ENCODE measurements at regions not wholly inside any gene's neighbourhood (a gene's known extent, or its start where the extent isn't known, plus 50 kb on each side); places are given as distances from the start of the nearest gene placed in this dataset.

GRCh38 chr5:17343675-17344074 is 126.2 kb downstream of the BASP1 start:
- Histone ChIP-seq H3K4me1 (ENCODE audit: control insufficient read depth, low read length) (no peaks in the 10 kb centered on the region), H3K9me2 (replicated peaks; ENCODE audit: control insufficient read depth, low read length) (no peaks in the 10 kb centered on the region), H3F3A (ENCODE audit: control insufficient read depth, insufficient read depth) (no peaks in the 10 kb centered on the region), H3K4me3 (ENCODE audit: low read length) (no peak overlapping the region), H4K20me1 (ENCODE audit: control insufficient read depth, insufficient read depth, low read depth, low read length) (no peaks in the 10 kb centered on the region), H3K27ac (ENCODE audit: low read depth, low read length) (no peak overlapping the region), H3K9me3 (ENCODE audit: control insufficient read depth, insufficient read depth, low read length) (no peaks in the 10 kb centered on the region), H3K79me2 (ENCODE audit: control insufficient read depth, low read length) (no peaks in the 10 kb centered on the region), H3K4me2 (ENCODE audit: low read length) (no peak overlapping the region), H3K27me3 (ENCODE audit: control insufficient read depth, low read length) (no peaks in the 10 kb centered on the region), H3K36me3 (ENCODE audit: control insufficient read depth, low read length) (no peaks in the 10 kb centered on the region)
- TF ChIP-seq EZH2phosphoT487 (IDR thresholded peaks at IDR 0.05; ENCODE audit: borderline replicate concordance, low read length) = no peak
- TF ChIP-seq CTCF (IDR thresholded peaks at IDR 0.05; ENCODE audit: low read depth, low read length, poor library complexity, severe bottlenecking) = no peak

GRCh38 chr5:17346811-17347210 is 129.4 kb downstream of the BASP1 start:
- Histone ChIP-seq H3K9me3 (ENCODE audit: control insufficient read depth, insufficient read depth, low read length) (no peaks in the 10 kb centered on the region), H3K4me1 (ENCODE audit: control insufficient read depth, low read length) (no peaks in the 10 kb centered on the region), H3K36me3 (ENCODE audit: control insufficient read depth, low read length) (no peaks in the 10 kb centered on the region), H3K4me3 (ENCODE audit: low read length) (no peak overlapping the region), H3K9me2 (replicated peaks; ENCODE audit: control insufficient read depth, low read length) (no peaks in the 10 kb centered on the region), H3K27ac (ENCODE audit: low read depth, low read length) (no peak overlapping the region), H3K79me2 (ENCODE audit: control insufficient read depth, low read length) (no peaks in the 10 kb centered on the region), H4K20me1 (ENCODE audit: control insufficient read depth, insufficient read depth, low read depth, low read length) (no peaks in the 10 kb centered on the region), H3K27me3 (ENCODE audit: control insufficient read depth, low read length) (no peaks in the 10 kb centered on the region), H3F3A (ENCODE audit: control insufficient read depth, insufficient read depth) (no peaks in the 10 kb centered on the region), H3K4me2 (ENCODE audit: low read length) (no peak overlapping the region)
- TF ChIP-seq CTCF (IDR thresholded peaks at IDR 0.05; ENCODE audit: low read depth, low read length, poor library complexity, severe bottlenecking) = no peak

GRCh38 chr5:17352223-17352622 is 134.8 kb downstream of the BASP1 start:
- Histone ChIP-seq H3K27ac (ENCODE audit: low read depth, low read length) (no peak overlapping the region), H3K4me1 (ENCODE audit: control insufficient read depth, low read length) (peaks cover 14% of the 10 kb centered on the region), H3K9me3 (ENCODE audit: control insufficient read depth, insufficient read depth, low read length) (peaks cover 3% of the 10 kb centered on the region; the same call in 1 of the 2 replicates), H3K4me2 (ENCODE audit: low read length) (no peak overlapping the region), H3K27me3 (ENCODE audit: control insufficient read depth, low read length) (no peaks in the 10 kb centered on the region), H3K9me2 (replicated peaks; ENCODE audit: control insufficient read depth, low read length) (no peaks in the 10 kb centered on the region), H3F3A (ENCODE audit: control insufficient read depth, insufficient read depth) (no peaks in the 10 kb centered on the region), H3K79me2 (ENCODE audit: control insufficient read depth, low read length) (no peaks in the 10 kb centered on the region), H3K36me3 (ENCODE audit: control insufficient read depth, low read length) (no peaks in the 10 kb centered on the region), H3K4me3 (ENCODE audit: low read length) (no peak overlapping the region), H4K20me1 (ENCODE audit: control insufficient read depth, insufficient read depth, low read depth, low read length) (no peaks in the 10 kb centered on the region)
- TF ChIP-seq CTCF (IDR thresholded peaks at IDR 0.05; ENCODE audit: low read depth, low read length, poor library complexity, severe bottlenecking) (no peak), EZH2phosphoT487 (IDR thresholded peaks at IDR 0.05; ENCODE audit: borderline replicate concordance, low read length) (no peak)

GRCh38 chr5:17354265-17354664 is 136.8 kb downstream of the BASP1 start:
- no peak overlapping the region for H3K27ac ChIP-seq (ENCODE audit: low read depth, low read length)
- H3K9me3 ChIP-seq (ENCODE audit: control insufficient read depth, insufficient read depth, low read length) = peaks cover 6% of the 10 kb centered on the region; the same call in 1 of the 2 replicates
- TF ChIP-seq CTCF (IDR thresholded peaks at IDR 0.05; ENCODE audit: low read depth, low read length, poor library complexity, severe bottlenecking) (no peak), EZH2phosphoT487 (IDR thresholded peaks at IDR 0.05; ENCODE audit: borderline replicate concordance, low read length) (no peak)
- no peak overlapping the region for H3K4me3 ChIP-seq (ENCODE audit: low read length)
- peaks cover 14% of the 10 kb centered on the region for H3K4me1 ChIP-seq (ENCODE audit: control insufficient read depth, low read length)
- no peaks in the 10 kb centered on the region for H3K36me3 ChIP-seq (ENCODE audit: control insufficient read depth, low read length)
- H4K20me1 ChIP-seq (ENCODE audit: control insufficient read depth, insufficient read depth, low read depth, low read length) = no peaks in the 10 kb centered on the region
- no peak overlapping the region for H3K4me2 ChIP-seq (ENCODE audit: low read length)
- no peaks in the 10 kb centered on the region for H3K9me2 ChIP-seq (replicated peaks; ENCODE audit: control insufficient read depth, low read length)
- H3F3A ChIP-seq (ENCODE audit: control insufficient read depth, insufficient read depth) = no peaks in the 10 kb centered on the region
- H3K27me3 ChIP-seq (ENCODE audit: control insufficient read depth, low read length) = no peaks in the 10 kb centered on the region
- H3K79me2 ChIP-seq (ENCODE audit: control insufficient read depth, low read length) = no peaks in the 10 kb centered on the region

All from DOHH2 (cell line).